ENCODE measurements at regions not wholly inside any gene's neighbourhood (a gene's known extent, or its start where the extent isn't known, plus 50 kb on each side); places are given as distances from the start of the nearest gene placed in this dataset.
A peak's percentile ranks its signal among the peaks of the same experiment; 100 is the strongest.

GRCh38 chr13:79681069-79681468, 200.1 kb downstream of the NDFIP2 start:
- no peak for DNase-seq

- DNase-seq, result no peak
Observed at GRCh38 chr13:79680485-79680884, 199.5 kb downstream of the NDFIP2 start.

- DNase-seq, result peak in 1 of 2 experiments; percentile 11
Observed at GRCh38 chr13:79679334-79679733, 198.4 kb downstream of the NDFIP2 start.

- no peak for DNase-seq
Observed at GRCh38 chr13:79678100-79678499, 197.1 kb downstream of the NDFIP2 start.

- DNase-seq, result no peak
Observed at GRCh38 chr13:79675931-79676660, 195.1 kb downstream of the NDFIP2 start.

GRCh38 chr13:79674765-79675515, 194.0 kb downstream of the NDFIP2 start:
- DNase-seq, result no peak

- no peak for DNase-seq
Observed at GRCh38 chr13:79673993-79674377, 193.0 kb downstream of the NDFIP2 start.

- DNase-seq, result no peak
Observed at GRCh38 chr13:79673310-79673992, 192.5 kb downstream of the NDFIP2 start.

GRCh38 chr13:79671420-79671819, 190.5 kb downstream of the NDFIP2 start:
- DNase-seq, result no peak

GRCh38 chr13:79668201-79668752, 187.3 kb downstream of the NDFIP2 start:
- no peak for DNase-seq

GRCh38 chr13:79667771-79668170, 186.8 kb downstream of the NDFIP2 start:
- DNase-seq, result no peak

- no peak for DNase-seq
Observed at GRCh38 chr13:79663977-79664636, 183.2 kb downstream of the NDFIP2 start.

- DNase-seq, result no peak
Observed at GRCh38 chr13:79663435-79663834, 182.5 kb downstream of the NDFIP2 start.

- no peak for DNase-seq
Observed at GRCh38 chr13:79662882-79663281, 181.9 kb downstream of the NDFIP2 start.

- no peak for DNase-seq
Observed at GRCh38 chr13:79660361-79660760, 179.4 kb downstream of the NDFIP2 start.

- DNase-seq, result no peak
Observed at GRCh38 chr13:79659121-79659521, 178.2 kb downstream of the NDFIP2 start.

- no peak for DNase-seq
Observed at GRCh38 chr13:79658333-79658975, 177.5 kb downstream of the NDFIP2 start.

- DNase-seq, result no peak
Observed at GRCh38 chr13:79655509-79655908, 174.6 kb downstream of the NDFIP2 start.

- no peak for DNase-seq
Observed at GRCh38 chr13:79654520-79654919, 173.6 kb downstream of the NDFIP2 start.

- DNase-seq, result no peak
Observed at GRCh38 chr13:79650688-79651087, 169.7 kb downstream of the NDFIP2 start.

- DNase-seq, result no peak
Observed at GRCh38 chr13:79648191-79648590, 167.2 kb downstream of the NDFIP2 start.

- no peak for DNase-seq
Observed at GRCh38 chr13:79647533-79647932, 166.6 kb downstream of the NDFIP2 start.
